Hepatocyte (in vitro differentiated cells): ENCODE measurements at regions not wholly inside any gene's neighbourhood (a gene's known extent, or its start where the extent isn't known, plus 50 kb on each side); places are given as distances from the start of the nearest gene placed in this dataset.

Source experiments
- CTCF ChIP-seq: fragments of 200-600 bp; sonication (generic); IDR thresholded peaks from 2 replicates; pipeline ENCODE4 v1.5.1; 2016; ENCODE audit warnings: antibody characterized with exemption, mild to moderate bottlenecking; ENCODE audit not compliant: poor library complexity
- EZH2 ChIP-seq: fragments of 200-600 bp; sonication (generic); IDR thresholded peaks from 2 replicates; pipeline ENCODE4 v1.6.1; 2016; ENCODE audit warnings: antibody characterized with exemption, mild to moderate bottlenecking, borderline replicate concordance
- EZH2phosphoT487 ChIP-seq: fragments of 200-600 bp; sonication (generic); IDR thresholded peaks from one replicate; pipeline ENCODE4 v1.6.1; 2018; ENCODE audit warnings: antibody characterized with exemption, mild to moderate bottlenecking, low read depth, moderate library complexity; ENCODE audit not compliant: unreplicated experiment, severe bottlenecking

GRCh38 chr5:120794121-120794520, 330.0 kb downstream of the PRR16 start:
- TF ChIP-seq CTCF: no peak
- TF ChIP-seq EZH2phosphoT487: no peak
- TF ChIP-seq EZH2: no peak
